HEK293 (cell line): ENCODE measurements at regions not wholly inside any gene's neighbourhood (a gene's known extent, or its start where the extent isn't known, plus 50 kb on each side); places are given as distances from the start of the nearest gene placed in this dataset.

Experiments used
- CTCF ChIA-PET: fragments of 350-600 bp; formaldehyde crosslinking; extraction: SDS; loops from one replicate; lab custom pipeline; 2021; ENCODE audit warnings: antibody characterized with exemption; lab: Yijun Ruan, JAX
- POLR2A ChIA-PET: fragments of 300-600 bp; formaldehyde crosslinking; extraction: SDS; loops from one replicate; lab custom pipeline; 2020; ENCODE audit warnings: antibody characterized with exemption, inconsistent platforms; lab: Yijun Ruan, JAX
- H3K27ac ChIP-seq: fragments of 200-500 bp; sonication (Bioruptor generic); 2 replicates; pipeline ENCODE4 v1.5.1; 2014; ENCODE audit warnings: low read depth, low read length, control low read depth, inconsistent platforms; ENCODE audit errors: extremely low read depth
- H3K36me3 ChIP-seq, 2 experiments: fragments of 200-500 bp in 1 of 2; sonication (Bioruptor generic) in 1 of 2; 1 replicate in 1 of 2; 2 replicates in 1 of 2; pipeline ENCODE4 v1.5.1; 2014 to 2017; ENCODE audit warnings: inconsistent platforms in 2 of 2, low read length in 2 of 2; ENCODE audit not compliant: control insufficient read depth in 2 of 2, insufficient read depth in 1 of 2
- H3K4me1 ChIP-seq: fragments of 200-500 bp; sonication (Bioruptor generic); 2 replicates; pipeline ENCODE4 v1.5.1; 2014; ENCODE audit warnings: mild to moderate bottlenecking, low read length, inconsistent platforms; ENCODE audit not compliant: control insufficient read depth, insufficient read depth
- H3K4me3 ChIP-seq: 2 replicates; pipeline ENCODE4 v1.5.1; 2011; ENCODE audit warnings: low read depth, mild to moderate bottlenecking, control low read depth, low read length, moderate library complexity
- H3K9me3 ChIP-seq: fragments of 200-500 bp; sonication (Bioruptor generic); 2 replicates; pipeline ENCODE4 v1.5.1; 2014; ENCODE audit warnings: low read depth, low read length, inconsistent platforms; ENCODE audit not compliant: control insufficient read depth, insufficient read depth
- GLIS2 ChIP-seq: fragments of 450-650 bp; formaldehyde crosslinking; IDR thresholded peaks from 2 replicates; pipeline ENCODE4 v1.5.1; 2016; ENCODE audit warnings: missing biosample characterization, missing genetic modification characterization
- KLF16 ChIP-seq: fragments of 450-650 bp; formaldehyde crosslinking; IDR thresholded peaks from 2 replicates; pipeline ENCODE4 v1.5.1; 2017; ENCODE audit warnings: missing biosample characterization, missing genetic modification characterization
- REPIN1 ChIP-seq: fragments of 450-650 bp; formaldehyde crosslinking; IDR thresholded peaks from 2 replicates; pipeline ENCODE4 v1.5.1; 2017; ENCODE audit warnings: missing biosample characterization, missing genetic modification characterization, low read depth
- ZBTB1 ChIP-seq: fragments of 450-650 bp; formaldehyde crosslinking; IDR thresholded peaks from 2 replicates; pipeline ENCODE4 v1.5.1; 2016; ENCODE audit warnings: missing biosample characterization, missing genetic modification characterization
- ZBTB48 ChIP-seq: fragments of 450-650 bp; formaldehyde crosslinking; IDR thresholded peaks from 2 replicates; pipeline ENCODE4 v1.5.1; 2016; ENCODE audit warnings: missing biosample characterization, missing genetic modification characterization
- ZNF114 ChIP-seq: fragments of 450-650 bp; formaldehyde crosslinking; IDR thresholded peaks from 2 replicates; pipeline ENCODE4 v1.5.0; 2017; ENCODE audit warnings: missing biosample characterization, missing genetic modification characterization
- ZNF2 ChIP-seq: fragments of 450-650 bp; formaldehyde crosslinking; IDR thresholded peaks from 2 replicates; pipeline ENCODE4 v1.5.1; 2016; ENCODE audit warnings: missing biosample characterization, missing genetic modification characterization
- ZNF311 ChIP-seq: fragments of 450-650 bp; formaldehyde crosslinking; IDR thresholded peaks from 2 replicates; pipeline ENCODE4 v1.5.1; 2017; ENCODE audit warnings: missing biosample characterization, missing genetic modification characterization, borderline replicate concordance
- ZNF404 ChIP-seq: fragments of 450-650 bp; formaldehyde crosslinking; IDR thresholded peaks from 2 replicates; pipeline ENCODE4 v1.5.1; 2017; ENCODE audit warnings: missing biosample characterization, missing genetic modification characterization
- ZNF423 ChIP-seq: fragments of 450-650 bp; formaldehyde crosslinking; IDR thresholded peaks from 2 replicates; pipeline ENCODE4 v1.5.1; 2016; ENCODE audit warnings: missing biosample characterization, missing genetic modification characterization
- ZNF426 ChIP-seq: fragments of 450-650 bp; formaldehyde crosslinking; IDR thresholded peaks from 2 replicates; pipeline ENCODE4 v1.5.1; 2017; ENCODE audit warnings: missing biosample characterization, missing genetic modification characterization, mild to moderate bottlenecking, inconsistent platforms, moderate library complexity
- ZNF548 ChIP-seq: fragments of 450-650 bp; formaldehyde crosslinking; IDR thresholded peaks from 2 replicates; pipeline ENCODE4 v1.5.1; 2016; ENCODE audit warnings: missing biosample characterization, missing genetic modification characterization
- ZNF555 ChIP-seq: fragments of 450-650 bp; formaldehyde crosslinking; conservative IDR thresholded peaks from 2 replicates; pipeline ENCODE4 v1.5.1; 2017; ENCODE audit warnings: missing biosample characterization, mild to moderate bottlenecking, missing genetic modification characterization, inconsistent platforms
- ZNF830 ChIP-seq: fragments of 450-650 bp; IDR thresholded peaks from 2 replicates; pipeline ENCODE4 v1.5.0; 2018; ENCODE audit warnings: missing biosample characterization, missing genetic modification characterization, low read depth, mild to moderate bottlenecking, moderate library complexity
- ZNF837 ChIP-seq: fragments of 450-650 bp; formaldehyde crosslinking; IDR thresholded peaks from 2 replicates; pipeline ENCODE4 v1.5.1; 2016; ENCODE audit warnings: missing biosample characterization, missing genetic modification characterization
- ZSCAN4 ChIP-seq: fragments of 450-650 bp; formaldehyde crosslinking; IDR thresholded peaks from 2 replicates; pipeline ENCODE4 v1.5.1; 2017; ENCODE audit warnings: missing biosample characterization, missing genetic modification characterization
- ZSCAN5A ChIP-seq: fragments of 450-650 bp; formaldehyde crosslinking; IDR thresholded peaks from 2 replicates; pipeline ENCODE4 v1.5.1; 2016; ENCODE audit warnings: missing biosample characterization, missing genetic modification characterization
- TF ChIP-seq, protein P1 (sequence below): fragments of 450-650 bp; formaldehyde crosslinking; conservative IDR thresholded peaks from 2 replicates; pipeline ENCODE4 v1.5.1; 2016; ENCODE audit warnings: low read depth, missing biosample characterization, missing genetic modification characterization
- TF ChIP-seq, protein P2 (sequence below): fragments of 450-650 bp; formaldehyde crosslinking; IDR thresholded peaks from 2 replicates; pipeline ENCODE4 v1.5.1; 2016; ENCODE audit warnings: missing biosample characterization, missing genetic modification characterization

DNA sequence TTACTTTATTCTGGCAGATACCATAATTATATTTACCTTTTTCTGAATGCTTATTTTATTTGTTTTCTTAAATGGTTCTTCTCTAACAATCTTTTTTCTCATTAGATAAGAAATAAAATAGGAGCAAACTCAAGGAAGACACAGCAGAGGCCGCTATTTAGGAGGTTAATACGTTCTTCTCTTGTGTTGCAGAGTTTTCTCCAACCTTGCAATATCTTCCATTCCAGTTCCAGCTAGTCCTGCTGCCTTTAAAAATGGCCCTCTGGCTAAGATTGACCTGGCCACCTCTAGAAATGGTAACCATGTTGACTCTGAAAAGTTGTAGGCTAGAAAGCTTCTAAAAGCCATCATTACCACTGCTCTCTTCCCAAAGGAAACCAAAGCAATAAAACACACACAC, 718.8 kb downstream of the MAT2B start:
- no peaks in the 10 kb centered on the region for H3K4me1 ChIP-seq
- H3K4me3 ChIP-seq = no peak overlapping the region
- H3K36me3 ChIP-seq = no peaks in the 10 kb centered on the region
- no peak overlapping the region for H3K27ac ChIP-seq
- no peaks in the 10 kb centered on the region for H3K9me3 ChIP-seq
- no peak for TF ChIP-seq ZSCAN4 (tag by site-specific recombination)
- no peak for TF ChIP-seq ZNF837 (tag by site-specific recombination)
- no peak for TF ChIP-seq ZNF555 (tag by site-specific recombination)
- TF ChIP-seq KLF16 (tag by site-specific recombination) = no peak
- TF ChIP-seq, protein P1, sequence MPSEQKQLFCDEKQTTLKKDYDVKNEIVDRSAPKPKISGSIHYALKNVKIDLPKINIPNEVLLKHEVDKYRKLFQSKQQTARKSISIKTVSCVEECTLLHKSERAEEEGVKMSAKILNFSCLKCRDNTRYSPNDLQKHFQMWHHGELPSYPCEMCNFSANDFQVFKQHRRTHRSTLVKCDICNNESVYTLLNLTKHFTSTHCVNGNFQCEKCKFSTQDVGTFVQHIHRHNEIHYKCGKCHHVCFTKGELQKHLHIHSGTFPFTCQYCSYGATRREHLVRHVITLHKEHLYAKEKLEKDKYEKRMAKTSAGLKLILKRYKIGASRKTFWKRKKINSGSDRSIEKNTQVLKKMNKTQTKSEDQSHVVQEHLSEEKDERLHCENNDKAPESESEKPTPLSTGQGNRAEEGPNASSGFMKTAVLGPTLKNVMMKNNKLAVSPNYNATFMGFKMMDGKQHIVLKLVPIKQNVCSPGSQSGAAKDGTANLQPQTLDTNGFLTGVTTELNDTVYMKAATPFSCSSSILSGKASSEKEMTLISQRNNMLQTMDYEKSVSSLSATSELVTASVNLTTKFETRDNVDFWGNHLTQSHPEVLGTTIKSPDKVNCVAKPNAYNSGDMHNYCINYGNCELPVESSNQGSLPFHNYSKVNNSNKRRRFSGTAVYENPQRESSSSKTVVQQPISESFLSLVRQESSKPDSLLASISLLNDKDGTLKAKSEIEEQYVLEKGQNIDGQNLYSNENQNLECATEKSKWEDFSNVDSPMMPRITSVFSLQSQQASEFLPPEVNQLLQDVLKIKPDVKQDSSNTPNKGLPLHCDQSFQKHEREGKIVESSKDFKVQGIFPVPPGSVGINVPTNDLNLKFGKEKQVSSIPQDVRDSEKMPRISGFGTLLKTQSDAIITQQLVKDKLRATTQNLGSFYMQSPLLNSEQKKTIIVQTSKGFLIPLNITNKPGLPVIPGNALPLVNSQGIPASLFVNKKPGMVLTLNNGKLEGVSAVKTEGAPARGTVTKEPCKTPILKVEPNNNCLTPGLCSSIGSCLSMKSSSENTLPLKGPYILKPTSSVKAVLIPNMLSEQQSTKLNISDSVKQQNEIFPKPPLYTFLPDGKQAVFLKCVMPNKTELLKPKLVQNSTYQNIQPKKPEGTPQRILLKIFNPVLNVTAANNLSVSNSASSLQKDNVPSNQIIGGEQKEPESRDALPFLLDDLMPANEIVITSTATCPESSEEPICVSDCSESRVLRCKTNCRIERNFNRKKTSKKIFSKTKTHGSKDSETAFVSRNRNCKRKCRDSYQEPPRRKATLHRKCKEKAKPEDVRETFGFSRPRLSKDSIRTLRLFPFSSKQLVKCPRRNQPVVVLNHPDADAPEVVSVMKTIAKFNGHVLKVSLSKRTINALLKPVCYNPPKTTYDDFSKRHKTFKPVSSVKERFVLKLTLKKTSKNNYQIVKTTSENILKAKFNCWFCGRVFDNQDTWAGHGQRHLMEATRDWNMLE (tag by site-specific recombination) = no peak
- TF ChIP-seq ZNF311 (tag by site-specific recombination) = no peak
- no peak for TF ChIP-seq REPIN1 (tag by site-specific recombination)
- no peak for TF ChIP-seq ZSCAN5A (tag by site-specific recombination)
- TF ChIP-seq ZNF830 = no peak
- ChIA-PET CTCF (interaction anchor here (0.7 kb wide), 1 partner anchor 439 kb away, joined by 3 read pairs; no protein-coding TSS in a partner anchor), POLR2A (no interaction called here)

GRCh38 chr5:164224772-164225171, 719.4 kb downstream of the MAT2B start:
- Histone ChIP-seq H3K36me3 (no peaks in the 10 kb centered on the region), H3K9me3 (no peaks in the 10 kb centered on the region), H3K4me3 (no peak overlapping the region), H3K27ac (no peak overlapping the region), H3K4me1 (no peaks in the 10 kb centered on the region)
- POLR2A ChIA-PET = no interaction called here
- no peak for TF ChIP-seq ZNF426 (tag by site-specific recombination)
- TF ChIP-seq ZBTB1 (tag by site-specific recombination) = no peak
- TF ChIP-seq, protein P2, sequence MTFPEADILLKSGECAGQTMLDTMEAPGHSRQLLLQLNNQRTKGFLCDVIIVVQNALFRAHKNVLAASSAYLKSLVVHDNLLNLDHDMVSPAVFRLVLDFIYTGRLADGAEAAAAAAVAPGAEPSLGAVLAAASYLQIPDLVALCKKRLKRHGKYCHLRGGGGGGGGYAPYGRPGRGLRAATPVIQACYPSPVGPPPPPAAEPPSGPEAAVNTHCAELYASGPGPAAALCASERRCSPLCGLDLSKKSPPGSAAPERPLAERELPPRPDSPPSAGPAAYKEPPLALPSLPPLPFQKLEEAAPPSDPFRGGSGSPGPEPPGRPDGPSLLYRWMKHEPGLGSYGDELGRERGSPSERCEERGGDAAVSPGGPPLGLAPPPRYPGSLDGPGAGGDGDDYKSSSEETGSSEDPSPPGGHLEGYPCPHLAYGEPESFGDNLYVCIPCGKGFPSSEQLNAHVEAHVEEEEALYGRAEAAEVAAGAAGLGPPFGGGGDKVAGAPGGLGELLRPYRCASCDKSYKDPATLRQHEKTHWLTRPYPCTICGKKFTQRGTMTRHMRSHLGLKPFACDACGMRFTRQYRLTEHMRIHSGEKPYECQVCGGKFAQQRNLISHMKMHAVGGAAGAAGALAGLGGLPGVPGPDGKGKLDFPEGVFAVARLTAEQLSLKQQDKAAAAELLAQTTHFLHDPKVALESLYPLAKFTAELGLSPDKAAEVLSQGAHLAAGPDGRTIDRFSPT (tag by site-specific recombination) = no peak
- no peak for TF ChIP-seq GLIS2 (tag by site-specific recombination)
- no peak for TF ChIP-seq ZNF311 (tag by site-specific recombination)
- TF ChIP-seq ZNF404 (tag by site-specific recombination) = no peak
- no peak for TF ChIP-seq ZNF423 (tag by site-specific recombination)
- TF ChIP-seq ZNF548 (tag by site-specific recombination) = no peak
- TF ChIP-seq ZNF114 (tag by site-specific recombination) = no peak
- no peak for TF ChIP-seq ZBTB48 (tag by site-specific recombination)
- TF ChIP-seq ZNF2 (tag by site-specific recombination) = no peak
- CTCF ChIA-PET = interaction anchor here (0.7 kb wide), 2 partner anchors 77 to 440 kb away, joined by 3 read pairs; no protein-coding TSS in a partner anchor
